Sigmoid colon (tissue), 4 donors: ENCODE measurements at regions not wholly inside any gene's neighbourhood (a gene's known extent, or its start where the extent isn't known, plus 50 kb on each side); places are given as distances from the start of the nearest gene placed in this dataset.
"Not testable (repeated sequence)": the region's sequence is repeated elsewhere in the genome, so short reads cannot be mapped to it uniquely, and the experiment has no call there.

Experiments
- EP300 ChIP-seq, 4 donors: sonication (generic); formaldehyde crosslinking; IDR thresholded peaks; one replicate each; pipeline ENCODE4 v1.6.1; 2017; ENCODE audit warnings: antibody characterized with exemption in 4 of 4
- POLR2A ChIP-seq, 2 donors: fragments of 450-650 bp; IDR thresholded peaks; one replicate each; pipeline ENCODE4 v1.6.1; 2016; ENCODE audit warnings: antibody characterized with exemption in 2 of 2, mild to moderate bottlenecking in 2 of 2, moderate library complexity in 2 of 2
- POLR2AphosphoS5 ChIP-seq, 4 donors: sonication (generic); formaldehyde crosslinking; IDR thresholded peaks; one replicate each; pipeline ENCODE4 v1.6.1; 2017; ENCODE audit warnings: antibody characterized with exemption in 4 of 4
- TF ChIP-seq, protein P1 (sequence below), 4 experiments: fragments of 450-650 bp in 3 of 4; fragments of 200-600 bp in 1 of 4; IDR thresholded peaks; one replicate each; pipeline ENCODE4 v1.5.1; 2016 to 2019; ENCODE audit warnings: antibody characterized with exemption in 4 of 4, mild to moderate bottlenecking in 3 of 4, moderate library complexity in 2 of 4

GRCh38 chr4:112086661-112087060 lies 58.6 kb upstream of the FAM241A start:
- not testable (repeated sequence) for TF ChIP-seq POLR2A, POLR2AphosphoS5, EP300 (IDR thresholded peaks at IDR 0.05)
- TF ChIP-seq, protein P1, sequence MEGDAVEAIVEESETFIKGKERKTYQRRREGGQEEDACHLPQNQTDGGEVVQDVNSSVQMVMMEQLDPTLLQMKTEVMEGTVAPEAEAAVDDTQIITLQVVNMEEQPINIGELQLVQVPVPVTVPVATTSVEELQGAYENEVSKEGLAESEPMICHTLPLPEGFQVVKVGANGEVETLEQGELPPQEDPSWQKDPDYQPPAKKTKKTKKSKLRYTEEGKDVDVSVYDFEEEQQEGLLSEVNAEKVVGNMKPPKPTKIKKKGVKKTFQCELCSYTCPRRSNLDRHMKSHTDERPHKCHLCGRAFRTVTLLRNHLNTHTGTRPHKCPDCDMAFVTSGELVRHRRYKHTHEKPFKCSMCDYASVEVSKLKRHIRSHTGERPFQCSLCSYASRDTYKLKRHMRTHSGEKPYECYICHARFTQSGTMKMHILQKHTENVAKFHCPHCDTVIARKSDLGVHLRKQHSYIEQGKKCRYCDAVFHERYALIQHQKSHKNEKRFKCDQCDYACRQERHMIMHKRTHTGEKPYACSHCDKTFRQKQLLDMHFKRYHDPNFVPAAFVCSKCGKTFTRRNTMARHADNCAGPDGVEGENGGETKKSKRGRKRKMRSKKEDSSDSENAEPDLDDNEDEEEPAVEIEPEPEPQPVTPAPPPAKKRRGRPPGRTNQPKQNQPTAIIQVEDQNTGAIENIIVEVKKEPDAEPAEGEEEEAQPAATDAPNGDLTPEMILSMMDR (IDR thresholded peaks at IDR 0.05), result not testable (repeated sequence)
